Right lobe of liver (tissue), 4 donors: ENCODE measurements at regions not wholly inside any gene's neighbourhood (a gene's known extent, or its start where the extent isn't known, plus 50 kb on each side); places are given as distances from the start of the nearest gene placed in this dataset.

ENCODE experiments used
- POLR2A ChIP-seq: fragments of 450-650 bp; IDR thresholded peaks from one replicate; pipeline ENCODE4 v1.6.1; 2017; ENCODE audit warnings: antibody characterized with exemption, mild to moderate bottlenecking
- TF ChIP-seq, protein P1 (sequence below), 4 donors: fragments of 200-600 bp in 3 of 4; fragments of 450-650 bp in 1 of 4; IDR thresholded peaks; one replicate each; pipeline versions ENCODE4 v1.5.1 to v1.8.0; 2016 to 2022; ENCODE audit warnings: antibody characterized with exemption in 4 of 4, mild to moderate bottlenecking in 2 of 4
- donor health status: DM: no; HTN: no; CAD: no.
- donor health status: DM: no; HTN: no; CAD: no.
- donor health status: DM: no; HTN: yes; CAD: no.

DNA sequence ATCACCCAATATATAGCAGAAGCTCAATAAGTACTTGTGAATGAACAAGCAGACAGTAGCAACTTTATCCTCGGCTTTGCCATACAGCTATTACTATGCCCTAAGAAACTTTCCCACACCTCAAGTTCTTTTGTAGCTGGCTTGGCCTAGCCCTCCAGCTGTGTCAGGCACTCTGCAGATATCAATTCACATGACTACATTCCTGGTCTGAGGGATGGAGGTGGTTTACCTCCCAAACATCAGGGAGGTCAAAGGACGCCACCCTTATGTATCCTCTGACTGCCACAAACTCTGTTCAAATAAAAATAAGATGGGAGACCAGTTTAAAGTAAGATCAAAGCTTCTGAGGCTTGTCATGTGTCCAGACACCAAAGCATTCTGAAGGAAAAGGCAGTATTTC is 416.3 kb downstream of the PIK3R1 start:
- TF ChIP-seq, protein P1, sequence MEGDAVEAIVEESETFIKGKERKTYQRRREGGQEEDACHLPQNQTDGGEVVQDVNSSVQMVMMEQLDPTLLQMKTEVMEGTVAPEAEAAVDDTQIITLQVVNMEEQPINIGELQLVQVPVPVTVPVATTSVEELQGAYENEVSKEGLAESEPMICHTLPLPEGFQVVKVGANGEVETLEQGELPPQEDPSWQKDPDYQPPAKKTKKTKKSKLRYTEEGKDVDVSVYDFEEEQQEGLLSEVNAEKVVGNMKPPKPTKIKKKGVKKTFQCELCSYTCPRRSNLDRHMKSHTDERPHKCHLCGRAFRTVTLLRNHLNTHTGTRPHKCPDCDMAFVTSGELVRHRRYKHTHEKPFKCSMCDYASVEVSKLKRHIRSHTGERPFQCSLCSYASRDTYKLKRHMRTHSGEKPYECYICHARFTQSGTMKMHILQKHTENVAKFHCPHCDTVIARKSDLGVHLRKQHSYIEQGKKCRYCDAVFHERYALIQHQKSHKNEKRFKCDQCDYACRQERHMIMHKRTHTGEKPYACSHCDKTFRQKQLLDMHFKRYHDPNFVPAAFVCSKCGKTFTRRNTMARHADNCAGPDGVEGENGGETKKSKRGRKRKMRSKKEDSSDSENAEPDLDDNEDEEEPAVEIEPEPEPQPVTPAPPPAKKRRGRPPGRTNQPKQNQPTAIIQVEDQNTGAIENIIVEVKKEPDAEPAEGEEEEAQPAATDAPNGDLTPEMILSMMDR (IDR thresholded peaks at IDR 0.05) = no peak
- TF ChIP-seq POLR2A = no peak
